PC-3 (cell line): ENCODE measurements at regions not wholly inside any gene's neighbourhood (a gene's known extent, or its start where the extent isn't known, plus 50 kb on each side); places are given as distances from the start of the nearest gene placed in this dataset.
"Not testable (repeated sequence)": the region's sequence is repeated elsewhere in the genome, so short reads cannot be mapped to it uniquely, and the experiment has no call there.

Source experiments
- ATAC-seq: fragments of 200-7000 bp; cut with Tn5 transposase; 2 replicates; pipeline ENCODE4 v1.9.1; 2020; ENCODE audit warnings: mild to moderate bottlenecking, moderate library complexity
- BruUV-seq: library from RNA; stranded (reverse); fragments of 400-500 nt; replicated peaks from 2 replicates; lab custom pipeline; 2021; lab: Mats Ljungman, UMichigan
- CTCF ChIA-PET: fragments of 300-600 bp; sonication (Branson Sonifier 250); formaldehyde crosslinking; loops from one replicate; lab custom pipeline; 2022; ENCODE audit warnings: antibody characterized with exemption; lab: Charles Lee
- POLR2A ChIA-PET: fragments of 300-600 bp; sonication (Branson Sonifier 250); formaldehyde crosslinking; loops from one replicate; lab custom pipeline; 2022; ENCODE audit warnings: antibody characterized with exemption; ENCODE audit not compliant: unreplicated experiment; lab: Charles Lee
- DNase-seq: peaks from one replicate; pipeline ENCODE4 v3.0.0-alpha.2; 2015
- H2AFZ ChIP-seq: fragments of 300-600 bp; sonication (generic); 2 replicates; pipeline ENCODE4 v1.6.0; 2016; ENCODE audit warnings: antibody characterized with exemption, low read length
- H3F3A ChIP-seq: fragments of 300-600 bp; sonication (generic); one replicate; pipeline ENCODE4 v1.6.0; 2017; ENCODE audit warnings: antibody characterized with exemption, low read length, control low read depth, mild to moderate bottlenecking; ENCODE audit not compliant: unreplicated experiment
- H3K27ac ChIP-seq: fragments of 300-600 bp; sonication (generic); 2 replicates; pipeline ENCODE4 v1.5.1; 2016; ENCODE audit warnings: mild to moderate bottlenecking, low read length
- H3K27me3 ChIP-seq: fragments of 300-600 bp; sonication (generic); 2 replicates; pipeline ENCODE4 v1.6.1; 2016; ENCODE audit warnings: low read length, mixed read lengths
- H3K36me3 ChIP-seq: fragments of 300-600 bp; sonication (generic); 2 replicates; pipeline ENCODE4 v1.6.1; 2016; ENCODE audit warnings: low read depth, mixed run types, low read length, mixed read lengths
- H3K4me1 ChIP-seq: fragments of 300-600 bp; sonication (generic); 2 replicates; pipeline ENCODE4 v1.5.1; 2016; ENCODE audit warnings: low read length; ENCODE audit not compliant: insufficient read depth
- H3K4me2 ChIP-seq: fragments of 300-600 bp; sonication (generic); 2 replicates; pipeline ENCODE4 v1.6.0; 2016; ENCODE audit warnings: low read length
- H3K4me3 ChIP-seq: fragments of 300-600 bp; sonication (generic); 2 replicates; pipeline ENCODE4 v1.5.1; 2016; ENCODE audit warnings: mild to moderate bottlenecking, low read length, mixed read lengths
- H3K79me2 ChIP-seq: fragments of 300-600 bp; sonication (generic); 2 replicates; pipeline ENCODE4 v1.6.1; 2017; ENCODE audit warnings: low read length, mixed read lengths
- H3K9ac ChIP-seq: fragments of 300-600 bp; sonication (generic); 2 replicates; pipeline ENCODE4 v1.6.0; 2016; ENCODE audit warnings: mild to moderate bottlenecking, low read length
- H3K9me2 ChIP-seq: fragments of 300-600 bp; sonication (generic); replicated peaks from 2 replicates; pipeline ENCODE4 v1.6.1; 2016; ENCODE audit warnings: mixed run types, low read length, mixed read lengths
- H3K9me3 ChIP-seq: fragments of 300-600 bp; sonication (generic); 2 replicates; pipeline ENCODE4 v1.6.1; 2016; ENCODE audit warnings: low read length, mixed read lengths
- H4K20me1 ChIP-seq: fragments of 300-600 bp; sonication (generic); 2 replicates; pipeline ENCODE4 v1.6.1; 2016; ENCODE audit warnings: low read length, mixed read lengths
- EZH2 ChIP-seq: fragments of 300-600 bp; sonication (generic); IDR thresholded peaks from one replicate; pipeline ENCODE4 v1.6.1; 2017; ENCODE audit warnings: antibody characterized with exemption, mild to moderate bottlenecking, low read length; ENCODE audit not compliant: unreplicated experiment
- EZH2phosphoT487 ChIP-seq: fragments of 300-600 bp; sonication (generic); IDR thresholded peaks from 2 replicates; pipeline ENCODE4 v1.6.1; 2018; ENCODE audit warnings: mild to moderate bottlenecking, antibody characterized with exemption, low read length, borderline replicate concordance
- intact Hi-C: fragments of 100-400 bp; cut with micrococcal nuclease; formaldehyde crosslinking; loops from 2 replicates; pipeline ENCODE4 v1.9.0; 2023
- TF ChIP-seq, protein P1 (sequence below): fragments of 300-600 bp; sonication (generic); conservative IDR thresholded peaks from 2 replicates; pipeline ENCODE4 v1.5.1; 2017; ENCODE audit warnings: antibody characterized with exemption, low read depth, mild to moderate bottlenecking, low read length

DNA sequence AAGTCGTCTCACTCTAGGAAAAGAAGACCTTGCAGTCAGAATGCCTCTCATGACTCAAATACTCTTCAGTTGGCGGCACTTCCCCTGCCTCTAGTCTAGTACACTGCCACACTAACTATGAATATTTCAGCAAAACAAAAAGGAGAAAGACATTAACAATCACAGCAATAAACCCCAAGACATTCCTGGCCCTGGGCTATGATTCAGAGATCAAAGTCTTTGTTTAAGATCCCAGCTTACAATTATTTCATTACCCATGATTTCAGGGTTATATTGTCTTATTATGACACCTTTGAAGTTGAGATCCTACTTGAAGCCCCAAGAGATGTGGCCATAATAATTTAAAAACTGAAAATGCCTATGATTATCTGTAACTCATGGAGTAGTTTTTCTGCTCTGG lies 597.5 kb downstream of the REEP3 start:
- Histone ChIP-seq H3K27me3 (no peaks in the 10 kb centered on the region), H3K4me1 (peaks cover 38% of the 10 kb centered on the region), H3K27ac (no peak overlapping the region), H3K4me2 (no peak overlapping the region), H3K9me3 (no peaks in the 10 kb centered on the region), H3K4me3 (no peak overlapping the region), H3K79me2 (no peaks in the 10 kb centered on the region), H3K36me3 (no peaks in the 10 kb centered on the region), H2AFZ (no peak overlapping the region), H3K9ac (no peak overlapping the region), H3F3A (no peaks in the 10 kb centered on the region), H3K9me2 (no peaks in the 10 kb centered on the region), H4K20me1 (no peaks in the 10 kb centered on the region)
- no peak for DNase-seq
- intact Hi-C loops: loop anchor here (10.0 kb wide), 1 partner anchor 386 kb away; no protein-coding TSS in a partner anchor
- no peak for TF ChIP-seq EZH2phosphoT487
- TF ChIP-seq, protein P1, sequence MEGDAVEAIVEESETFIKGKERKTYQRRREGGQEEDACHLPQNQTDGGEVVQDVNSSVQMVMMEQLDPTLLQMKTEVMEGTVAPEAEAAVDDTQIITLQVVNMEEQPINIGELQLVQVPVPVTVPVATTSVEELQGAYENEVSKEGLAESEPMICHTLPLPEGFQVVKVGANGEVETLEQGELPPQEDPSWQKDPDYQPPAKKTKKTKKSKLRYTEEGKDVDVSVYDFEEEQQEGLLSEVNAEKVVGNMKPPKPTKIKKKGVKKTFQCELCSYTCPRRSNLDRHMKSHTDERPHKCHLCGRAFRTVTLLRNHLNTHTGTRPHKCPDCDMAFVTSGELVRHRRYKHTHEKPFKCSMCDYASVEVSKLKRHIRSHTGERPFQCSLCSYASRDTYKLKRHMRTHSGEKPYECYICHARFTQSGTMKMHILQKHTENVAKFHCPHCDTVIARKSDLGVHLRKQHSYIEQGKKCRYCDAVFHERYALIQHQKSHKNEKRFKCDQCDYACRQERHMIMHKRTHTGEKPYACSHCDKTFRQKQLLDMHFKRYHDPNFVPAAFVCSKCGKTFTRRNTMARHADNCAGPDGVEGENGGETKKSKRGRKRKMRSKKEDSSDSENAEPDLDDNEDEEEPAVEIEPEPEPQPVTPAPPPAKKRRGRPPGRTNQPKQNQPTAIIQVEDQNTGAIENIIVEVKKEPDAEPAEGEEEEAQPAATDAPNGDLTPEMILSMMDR: no peak
- no peak for TF ChIP-seq EZH2
- ChIA-PET POLR2A (no interaction called here), CTCF (no interaction called here)
- no TSS peak for BruUV-seq
- no peak for ATAC-seq

DNA sequence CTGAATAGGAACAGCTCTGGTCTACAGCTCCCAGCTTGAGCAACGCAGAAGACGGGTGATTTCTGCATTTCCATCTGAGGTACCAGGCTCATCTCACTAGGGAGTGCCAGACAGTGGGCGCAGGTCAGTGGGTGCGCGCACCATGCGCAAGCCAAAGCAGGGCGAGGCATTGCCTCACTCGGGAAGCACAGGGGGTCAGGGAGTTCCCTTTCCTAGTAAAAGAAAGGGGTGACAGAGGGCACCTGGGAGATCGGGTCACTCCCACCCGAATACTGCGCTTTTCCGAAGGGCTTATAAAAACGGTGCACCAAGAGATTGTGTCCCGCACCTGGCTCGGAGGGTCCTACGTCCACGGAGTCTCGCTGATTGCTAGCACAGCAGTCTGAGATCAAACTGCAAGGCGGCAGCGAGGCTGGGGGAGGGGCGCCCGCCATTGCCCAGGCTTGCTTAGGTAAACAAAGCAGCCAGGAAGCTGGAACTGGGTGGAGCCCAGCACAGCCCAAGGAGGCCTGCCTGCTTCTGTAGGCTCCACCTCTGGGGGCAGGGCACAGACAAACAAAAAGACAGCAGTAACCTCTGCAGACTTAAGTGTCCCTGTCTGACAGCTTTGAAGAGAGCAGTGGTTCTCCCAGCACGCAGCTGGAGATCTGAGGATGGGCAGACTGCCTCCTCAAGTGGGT lies 599.2 kb downstream of the REEP3 start:
- H3F3A ChIP-seq, H3K79me2 ChIP-seq, ATAC-seq, H4K20me1 ChIP-seq, H3K9me2 ChIP-seq, H3K27me3 ChIP-seq, H3K9me3 ChIP-seq, BruUV-seq, DNase-seq, H3K36me3 ChIP-seq, CTCF ChIA-PET, H3K27ac ChIP-seq, POLR2A ChIA-PET: not testable (repeated sequence)
- intact Hi-C loops: loop anchor here (2.0 kb wide), 1 partner anchor 88 kb away; no protein-coding TSS in a partner anchor
- H3K9ac ChIP-seq: 0 out of 2 replicates have a peak overlapping the region, but pooled peaks have one; percentile 31
- H3K4me2 ChIP-seq: peak overlapping the region; percentile 63; the same call in 1 of the 2 replicates
- peaks cover 30% of the 10 kb centered on the region for H3K4me1 ChIP-seq
- H2AFZ ChIP-seq: peak overlapping the region; percentile 87
- H3K4me3 ChIP-seq: peak overlapping the region; percentile 56

DNA sequence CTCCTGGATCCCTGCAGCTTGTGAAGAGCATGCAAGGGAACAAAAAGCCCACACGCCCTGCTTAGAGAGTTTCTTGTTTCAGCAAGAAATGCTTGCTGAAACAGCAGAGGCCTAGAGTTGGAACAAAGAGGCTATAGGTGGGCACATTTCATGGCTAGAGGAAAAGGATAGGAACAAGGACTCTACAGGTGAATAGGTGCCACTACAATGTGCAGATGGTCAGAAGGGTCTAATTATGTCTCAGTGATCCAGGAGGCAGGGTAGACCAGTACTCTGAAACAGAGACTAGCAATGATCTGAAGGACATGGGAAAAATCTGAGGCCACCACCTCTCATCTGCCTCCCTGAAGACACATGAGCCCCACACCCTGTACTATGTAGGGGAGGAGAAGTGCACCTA lies 609.0 kb downstream of the REEP3 start:
- no peaks in the 10 kb centered on the region for H3K79me2 ChIP-seq
- H3K9ac ChIP-seq: no peak overlapping the region
- no peaks in the 10 kb centered on the region for H4K20me1 ChIP-seq
- intact Hi-C loops: no loop called here
- ChIA-PET CTCF (no interaction called here), POLR2A (no interaction called here)
- H3K9me3 ChIP-seq: no peaks in the 10 kb centered on the region
- no peaks in the 10 kb centered on the region for H3F3A ChIP-seq
- DNase-seq (no peak), ATAC-seq (no peak)
- H3K9me2 ChIP-seq: no peaks in the 10 kb centered on the region
- H2AFZ ChIP-seq: no peak overlapping the region
- peaks cover 5% of the 10 kb centered on the region; the same call in 1 of the 2 replicates for H3K27me3 ChIP-seq
- BruUV-seq: no TSS peak
- H3K4me3 ChIP-seq: no peak overlapping the region
- no peak for TF ChIP-seq EZH2phosphoT487
- TF ChIP-seq, protein P1: no peak
- no peak for TF ChIP-seq EZH2
- no peaks in the 10 kb centered on the region for H3K36me3 ChIP-seq
- no peak overlapping the region for H3K27ac ChIP-seq
- no peaks in the 10 kb centered on the region for H3K4me1 ChIP-seq
- no peak overlapping the region for H3K4me2 ChIP-seq
